ENCODE measurements at regions not wholly inside any gene's neighbourhood (a gene's known extent, or its start where the extent isn't known, plus 50 kb on each side); places are given as distances from the start of the nearest gene placed in this dataset.
A peak's percentile ranks its signal among the peaks of the same experiment; 100 is the strongest.
"Not testable (repeated sequence)": the region's sequence is repeated elsewhere in the genome, so short reads cannot be mapped to it uniquely, and the experiment has no call there.

DNA sequence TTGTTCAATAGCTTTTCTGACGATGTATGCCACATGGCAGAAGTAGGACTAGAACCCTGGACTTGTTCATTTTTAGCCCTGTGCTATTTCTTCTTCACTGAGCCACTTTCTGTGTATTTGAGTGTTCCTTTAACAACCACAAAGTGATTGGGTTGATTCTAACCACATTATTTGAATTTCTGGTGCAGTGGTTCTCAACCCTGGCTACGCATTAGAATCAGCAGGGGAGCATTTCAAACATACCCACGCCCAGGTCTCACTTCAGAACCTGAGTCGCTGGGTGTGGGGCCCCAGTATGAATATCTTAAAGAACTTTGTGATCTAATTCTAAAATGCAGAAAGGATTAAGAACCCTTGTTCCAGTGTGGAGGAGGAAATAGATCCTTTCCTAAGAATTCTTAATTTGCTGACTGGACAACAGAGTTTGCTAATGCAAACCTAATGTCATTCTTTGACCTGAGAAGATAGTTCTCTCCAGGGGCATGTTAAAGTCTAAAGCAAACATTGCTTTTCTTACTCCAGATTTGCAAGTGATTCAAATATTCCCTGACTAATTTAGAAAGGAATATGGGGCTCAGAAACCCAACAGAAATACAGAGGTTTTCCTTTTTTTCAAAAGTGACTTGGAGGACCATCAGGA, 75.4 kb upstream of the GDNF start:
- no peaks in the 10 kb centered on the region for H3K9me3 ChIP-seq (replicated peaks)
- no peaks in the 10 kb centered on the region for H3K27me3 ChIP-seq (replicated peaks)
- H3K27ac ChIP-seq, result no peak overlapping the region
- DNase-seq (ENCODE audit: low read depth in 1 of 2, low spot score in 2 of 2), result no peak
- H3K4me3 ChIP-seq, result no peak overlapping the region
- no peaks in the 10 kb centered on the region for H3K4me1 ChIP-seq (replicated peaks)
- H3K36me3 ChIP-seq, result no peaks in the 10 kb centered on the region

GRCh38 chr5:37909610-37910266, 69.9 kb upstream of the GDNF start:
- H3K9me3 ChIP-seq (replicated peaks); H3K4me1 ChIP-seq (replicated peaks); DNase-seq (ENCODE audit: low read depth in 1 of 2, low spot score in 2 of 2); H3K36me3 ChIP-seq; H3K27ac ChIP-seq; H3K27me3 ChIP-seq (replicated peaks); H3K4me3 ChIP-seq: not testable (repeated sequence)

DNA sequence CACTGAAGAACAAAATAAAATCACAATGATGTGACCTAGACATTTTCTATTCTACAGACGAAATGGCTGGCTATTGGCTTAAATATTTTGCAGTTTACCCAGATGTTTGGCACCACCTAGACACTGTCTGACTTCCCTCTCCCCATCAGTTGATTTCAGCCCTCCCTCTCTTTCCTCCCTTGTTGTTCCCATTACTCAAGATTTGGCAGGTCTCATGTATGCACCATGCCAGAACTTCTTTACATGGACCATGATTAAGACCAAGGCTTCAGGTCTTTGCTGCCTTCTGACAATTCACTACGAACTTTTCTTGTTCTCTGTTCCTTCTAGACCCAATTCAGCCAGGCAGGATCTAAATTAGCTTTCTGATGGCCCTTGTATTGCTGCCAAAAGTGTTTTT, 66.6 kb upstream of the GDNF start:
- Histone ChIP-seq H3K4me1 (replicated peaks) (no peaks in the 10 kb centered on the region), H3K36me3 (no peaks in the 10 kb centered on the region), H3K9me3 (replicated peaks) (no peaks in the 10 kb centered on the region), H3K27ac (no peak overlapping the region), H3K4me3 (no peak overlapping the region), H3K27me3 (replicated peaks) (no peaks in the 10 kb centered on the region)
- DNase-seq (ENCODE audit: low read depth in 1 of 2, low spot score in 2 of 2), result no peak

- no peak for DNase-seq (ENCODE audit: low read depth in 1 of 2, low spot score in 2 of 2)
- Histone ChIP-seq H3K9me3 (replicated peaks) (no peaks in the 10 kb centered on the region), H3K4me3 (no peak overlapping the region), H3K27me3 (replicated peaks) (no peaks in the 10 kb centered on the region), H3K36me3 (no peaks in the 10 kb centered on the region), H3K4me1 (replicated peaks) (peaks cover 4% of the 10 kb centered on the region; the same call in 1 of the 2 replicates), H3K27ac (no peak overlapping the region)
These were observed 65.4 kb upstream of the GDNF start for GRCh38 chr5:37905230-37905629.

- Histone ChIP-seq H3K36me3 (no peaks in the 10 kb centered on the region), H3K4me1 (replicated peaks) (peaks cover 4% of the 10 kb centered on the region; the same call in 1 of the 2 replicates), H3K4me3 (no peak overlapping the region), H3K27me3 (replicated peaks) (no peaks in the 10 kb centered on the region), H3K9me3 (replicated peaks) (no peaks in the 10 kb centered on the region), H3K27ac (no peak overlapping the region)
- no peak for DNase-seq (ENCODE audit: low read depth in 1 of 2, low spot score in 2 of 2)
These were observed 62.5 kb upstream of the GDNF start for GRCh38 chr5:37902323-37902722.

DNA sequence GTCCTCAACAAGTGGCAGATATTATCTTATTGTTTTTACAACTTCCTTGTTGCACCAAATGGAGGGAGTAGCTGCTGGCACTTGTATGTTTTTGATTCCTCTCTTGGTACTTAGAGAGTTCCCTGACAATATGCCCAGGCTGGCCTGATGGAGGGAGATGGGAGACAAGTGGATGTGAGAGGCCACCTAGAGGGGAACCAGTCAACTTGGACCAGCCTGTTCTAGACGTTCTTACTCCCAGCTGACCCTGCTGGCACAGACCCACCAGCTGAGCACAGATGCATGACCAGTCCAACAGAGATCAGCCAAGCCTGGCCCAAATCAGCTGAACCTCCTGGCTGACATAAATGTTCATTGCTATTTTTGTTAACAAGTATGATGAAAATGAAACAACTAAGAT, 60.9 kb upstream of the GDNF start:
- no peak overlapping the region for H3K4me3 ChIP-seq
- DNase-seq (ENCODE audit: low read depth in 1 of 2, low spot score in 2 of 2), result peak; percentile 33 to 60
- no peaks in the 10 kb centered on the region for H3K27me3 ChIP-seq (replicated peaks)
- no peaks in the 10 kb centered on the region for H3K36me3 ChIP-seq
- no peaks in the 10 kb centered on the region for H3K9me3 ChIP-seq (replicated peaks)
- H3K27ac ChIP-seq, result no peak overlapping the region
- peaks cover 4% of the 10 kb centered on the region; the same call in 1 of the 2 replicates for H3K4me1 ChIP-seq (replicated peaks)

- H3K4me1 ChIP-seq (replicated peaks), result peaks cover 4% of the 10 kb centered on the region; the same call in 1 of the 2 replicates
- no peaks in the 10 kb centered on the region for H3K9me3 ChIP-seq (replicated peaks)
- H3K4me3 ChIP-seq, result no peak overlapping the region
- no peaks in the 10 kb centered on the region for H3K36me3 ChIP-seq
- H3K27me3 ChIP-seq (replicated peaks), result no peaks in the 10 kb centered on the region
- no peak overlapping the region for H3K27ac ChIP-seq
- DNase-seq (ENCODE audit: low read depth in 1 of 2, low spot score in 2 of 2), result no peak
These were observed 59.2 kb upstream of the GDNF start for GRCh38 chr5:37899037-37899436.

DNA sequence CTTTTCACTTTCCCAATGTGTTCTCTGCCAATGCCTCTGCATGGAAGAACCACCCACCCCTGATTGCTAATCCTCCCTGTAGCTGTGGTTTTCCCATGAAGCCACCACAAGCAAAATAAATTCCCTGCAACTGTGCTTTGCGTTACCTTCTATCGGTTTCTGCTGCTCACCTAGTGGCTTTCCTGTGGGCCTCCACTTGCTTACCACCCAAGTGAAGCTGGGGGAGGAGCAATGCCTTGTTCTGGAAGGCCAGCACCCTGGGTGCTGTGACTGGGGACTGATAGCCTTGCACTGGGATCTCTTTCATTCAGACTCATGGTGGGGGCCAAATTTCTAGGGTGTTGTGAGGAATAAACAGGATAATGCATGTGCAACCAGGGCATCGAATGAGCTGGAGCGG, 56.3 kb upstream of the GDNF start:
- Histone ChIP-seq H3K4me1 (replicated peaks) (peaks cover 4% of the 10 kb centered on the region; the same call in 1 of the 2 replicates), H3K36me3 (no peaks in the 10 kb centered on the region), H3K27ac (no peak overlapping the region), H3K27me3 (replicated peaks) (no peaks in the 10 kb centered on the region), H3K4me3 (no peak overlapping the region), H3K9me3 (replicated peaks) (no peaks in the 10 kb centered on the region)
- DNase-seq (ENCODE audit: low read depth in 1 of 2, low spot score in 2 of 2), result no peak

- Histone ChIP-seq H3K36me3 (no peaks in the 10 kb centered on the region), H3K4me1 (replicated peaks) (peaks cover 20% of the 10 kb centered on the region), H3K9me3 (replicated peaks) (no peaks in the 10 kb centered on the region), H3K27me3 (replicated peaks) (no peaks in the 10 kb centered on the region), H3K27ac (no peak overlapping the region), H3K4me3 (no peak overlapping the region)
- no peak for DNase-seq (ENCODE audit: low read depth in 1 of 2, low spot score in 2 of 2)
These were observed 53.7 kb upstream of the GDNF start for GRCh38 chr5:37893434-37894134.

DNA sequence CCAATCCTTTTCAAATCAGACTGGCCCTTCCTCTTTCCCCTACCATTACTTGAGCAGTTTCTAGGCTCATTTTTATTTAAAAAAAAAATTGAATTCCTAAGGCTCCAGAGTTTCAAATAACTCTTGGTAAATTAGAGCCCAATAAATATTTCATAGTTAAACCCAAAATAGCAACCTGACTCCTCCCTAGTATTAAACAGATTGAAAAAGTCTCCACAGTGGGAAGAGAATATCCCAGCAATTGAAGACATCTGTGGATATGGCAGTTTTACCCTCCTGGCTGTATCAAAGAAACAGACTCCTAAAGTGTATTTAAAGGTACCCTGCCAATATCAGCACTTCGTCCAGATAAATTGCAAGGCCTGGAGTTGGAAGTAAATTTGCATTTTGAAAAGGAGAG, 52.7 kb upstream of the GDNF start:
- Histone ChIP-seq H3K36me3 (no peaks in the 10 kb centered on the region), H3K4me1 (replicated peaks) (peaks cover 27% of the 10 kb centered on the region), H3K4me3 (no peak overlapping the region), H3K27ac (no peak overlapping the region), H3K9me3 (replicated peaks) (no peaks in the 10 kb centered on the region), H3K27me3 (replicated peaks) (no peaks in the 10 kb centered on the region)
- no peak for DNase-seq (ENCODE audit: low read depth in 1 of 2, low spot score in 2 of 2)

GRCh38 chr5:37891832-37892231, 52.0 kb upstream of the GDNF start:
- H3K27me3 ChIP-seq (replicated peaks), result no peaks in the 10 kb centered on the region
- H3K9me3 ChIP-seq (replicated peaks), result no peaks in the 10 kb centered on the region
- H3K4me1 ChIP-seq (replicated peaks), result peaks cover 27% of the 10 kb centered on the region
- no peak overlapping the region for H3K27ac ChIP-seq
- DNase-seq (ENCODE audit: low read depth in 1 of 2, low spot score in 2 of 2), result no peak
- no peak overlapping the region for H3K4me3 ChIP-seq
- no peaks in the 10 kb centered on the region for H3K36me3 ChIP-seq

- Histone ChIP-seq H3K27ac (no peak overlapping the region), H3K4me3 (no peak overlapping the region), H3K9me3 (replicated peaks) (no peaks in the 10 kb centered on the region), H3K4me1 (replicated peaks) (peaks cover 27% of the 10 kb centered on the region), H3K27me3 (replicated peaks) (no peaks in the 10 kb centered on the region), H3K36me3 (no peaks in the 10 kb centered on the region)
- DNase-seq (ENCODE audit: low read depth in 1 of 2, low spot score in 2 of 2), result peak; percentile 66 to 75
These were observed 49.9 kb upstream of the GDNF start for GRCh38 chr5:37889612-37890317.
